Psoas muscle (tissue), 7 donors: ENCODE measurements at regions not wholly inside any gene's neighbourhood (a gene's known extent, or its start where the extent isn't known, plus 50 kb on each side); places are given as distances from the start of the nearest gene placed in this dataset.

Source experiments
- ATAC-seq, 4 donors: fragments of 200-7000 bp; cut with Tn5 transposase; one replicate each; pipeline ENCODE4 v1.9.1; 2020; ENCODE audit warnings: moderate library complexity in 3 of 4, mild to moderate bottlenecking in 2 of 4
- DNase-seq, 2 donors: peaks; one replicate each; pipeline ENCODE4 v3.0.0-alpha.2; 2020
- H3K27ac ChIP-seq: fragments of 200-600 bp; one replicate; pipeline ENCODE4 v1.8.0; 2022
- H3K27me3 ChIP-seq, 3 donors: fragments of 200-600 bp in 1 of 3; one replicate each; pipeline versions ENCODE4 v1.6.1 to v1.8.0; 2013 to 2022; ENCODE audit warnings: low read length in 2 of 3, mild to moderate bottlenecking in 2 of 3, moderate library complexity in 1 of 3; ENCODE audit not compliant: insufficient read depth in 3 of 3
- H3K36me3 ChIP-seq, 2 donors: fragments of 200-600 bp in 1 of 2; one replicate each; pipeline versions ENCODE4 v1.6.1 to v1.8.0; 2013 to 2022; ENCODE audit warnings: low read depth in 1 of 2, mild to moderate bottlenecking in 1 of 2, moderate library complexity in 1 of 2; ENCODE audit not compliant: insufficient read depth in 1 of 2
- H3K4me1 ChIP-seq: fragments of 200-600 bp; one replicate; pipeline ENCODE4 v1.8.0; 2022
- H3K4me3 ChIP-seq: fragments of 200-600 bp; one replicate; pipeline ENCODE4 v1.8.0; 2022; ENCODE audit warnings: mild to moderate bottlenecking
- H3K9me3 ChIP-seq: fragments of 200-600 bp; one replicate; pipeline ENCODE4 v1.8.0; 2022
- WGBS, 3 donors: extraction: QIAGEN DNeasy Blood & Tissue Kit; methylation state at CpG; one replicate each; pipeline versions ENCODE4 v1.1.6 to v1.1.7; 2013; 5-methylcytosine and 5-hydroxymethylcytosine counted together
- intact Hi-C, 2 donors: fragments of 100-400 bp; cut with DNase I; formaldehyde crosslinking; loops; one replicate each; pipeline versions ENCODE4 v1.11.0 to v1.14.2; 2022
- TF ChIP-seq, protein P1 (sequence below): fragments of 200-600 bp; IDR thresholded peaks from one replicate; pipeline ENCODE4 v1.8.0; 2022; ENCODE audit warnings: antibody characterized with exemption
- donor health status: healthy with polysubstance abuse.
- donor health status: DM: no; HTN: no; CAD: no; lungs with moderate emphysema.
- donor health status: Bipolar disorder and iron deficiency.
- donor health status: healthy.
- donor health status: DM: yes; HTN: yes; CAD: no.
- donor health status: DM: no; HTN: no; CAD: no.
- donor health status: DM: yes; HTN: yes; CAD: no.

DNA sequence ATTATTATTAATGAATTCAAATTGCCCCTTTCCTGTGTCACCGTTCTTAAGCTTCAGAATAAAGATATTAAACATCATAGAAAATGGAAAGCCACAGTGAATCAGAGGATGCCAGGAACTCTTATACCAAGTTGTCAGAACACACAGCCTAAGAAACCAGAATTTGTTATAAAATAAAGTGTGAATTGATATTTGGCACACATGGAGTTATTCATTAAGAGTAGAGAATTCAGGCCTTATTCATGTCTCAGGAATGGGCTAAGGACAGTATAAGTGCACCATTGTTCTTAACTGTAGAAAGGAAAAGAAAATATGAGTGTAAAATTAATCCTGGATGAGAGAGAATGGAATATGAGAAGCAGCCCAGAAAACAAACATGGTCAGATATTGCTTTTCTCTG lies 86.7 kb upstream of the ATP8B1 start:
- intact Hi-C loops, result loop anchor here in 1 of 2 donors (10.0 kb wide), 1 partner anchor 235 kb away; no protein-coding TSS in a partner anchor
- no peak overlapping the region for H3K27ac ChIP-seq
- H3K27me3 ChIP-seq, result peaks cover 0 to 2% (median 0%) of the 10 kb centered on the region in 3 donors
- TF ChIP-seq, protein P1, sequence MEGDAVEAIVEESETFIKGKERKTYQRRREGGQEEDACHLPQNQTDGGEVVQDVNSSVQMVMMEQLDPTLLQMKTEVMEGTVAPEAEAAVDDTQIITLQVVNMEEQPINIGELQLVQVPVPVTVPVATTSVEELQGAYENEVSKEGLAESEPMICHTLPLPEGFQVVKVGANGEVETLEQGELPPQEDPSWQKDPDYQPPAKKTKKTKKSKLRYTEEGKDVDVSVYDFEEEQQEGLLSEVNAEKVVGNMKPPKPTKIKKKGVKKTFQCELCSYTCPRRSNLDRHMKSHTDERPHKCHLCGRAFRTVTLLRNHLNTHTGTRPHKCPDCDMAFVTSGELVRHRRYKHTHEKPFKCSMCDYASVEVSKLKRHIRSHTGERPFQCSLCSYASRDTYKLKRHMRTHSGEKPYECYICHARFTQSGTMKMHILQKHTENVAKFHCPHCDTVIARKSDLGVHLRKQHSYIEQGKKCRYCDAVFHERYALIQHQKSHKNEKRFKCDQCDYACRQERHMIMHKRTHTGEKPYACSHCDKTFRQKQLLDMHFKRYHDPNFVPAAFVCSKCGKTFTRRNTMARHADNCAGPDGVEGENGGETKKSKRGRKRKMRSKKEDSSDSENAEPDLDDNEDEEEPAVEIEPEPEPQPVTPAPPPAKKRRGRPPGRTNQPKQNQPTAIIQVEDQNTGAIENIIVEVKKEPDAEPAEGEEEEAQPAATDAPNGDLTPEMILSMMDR, result no peak
- ATAC-seq (no peak), DNase-seq (no peak)
- peaks cover 14% of the 10 kb centered on the region for H3K9me3 ChIP-seq
- no peaks in the 10 kb centered on the region for H3K4me1 ChIP-seq
- H3K36me3 ChIP-seq, result no peaks in the 10 kb centered on the region
- WGBS, 3 donors, result 74 to 92% (median 76%) methylated on average over 1 of the region's 1 CpG
- H3K4me3 ChIP-seq, result no peak overlapping the region

- Histone ChIP-seq H3K9me3 (peaks cover 14% of the 10 kb centered on the region), H3K4me1 (no peaks in the 10 kb centered on the region), H3K4me3 (no peak overlapping the region), H3K27ac (no peak overlapping the region), H3K36me3 (no peaks in the 10 kb centered on the region), H3K27me3 (peaks cover 0 to 2% (median 0%) of the 10 kb centered on the region in 3 donors)
- DNase-seq (no peak), ATAC-seq (no peak)
- TF ChIP-seq, protein P1, result no peak
- intact Hi-C loops, result loop anchor here in 1 of 2 donors (10.0 kb wide), 1 partner anchor 237 kb away; no protein-coding TSS in a partner anchor
- 50 to 66% (median 54%) methylated on average over 9 of the region's 9 CpGs for WGBS, 3 donors
Measured at GRCh38 chr18:57887543-57888383, 84.6 kb upstream of the ATP8B1 start.

- Histone ChIP-seq H3K4me3 (no peak overlapping the region), H3K4me1 (no peaks in the 10 kb centered on the region), H3K36me3 (no peaks in the 10 kb centered on the region), H3K27me3 (peaks cover 0 to 2% (median 0%) of the 10 kb centered on the region in 3 donors), H3K27ac (no peak overlapping the region), H3K9me3 (peaks cover 14% of the 10 kb centered on the region)
- intact Hi-C loops, result loop anchor here in 1 of 2 donors (10.0 kb wide), 1 partner anchor 239 kb away; no protein-coding TSS in a partner anchor
- WGBS, 3 donors, result 41 to 49% (median 42%) methylated on average over 1 of the region's 1 CpG
- ATAC-seq (no peak), DNase-seq (no peak)
- TF ChIP-seq, protein P1, result no peak
Measured at GRCh38 chr18:57885931-57886330, 82.8 kb upstream of the ATP8B1 start.

GRCh38 chr18:57882465-57882864 lies 79.3 kb upstream of the ATP8B1 start:
- Histone ChIP-seq H3K36me3 (no peaks in the 10 kb centered on the region), H3K4me1 (no peaks in the 10 kb centered on the region), H3K27ac (no peak overlapping the region), H3K4me3 (no peak overlapping the region), H3K27me3 (no peaks in the 10 kb centered on the region), H3K9me3 (no peaks in the 10 kb centered on the region)
- 73 to 83% (median 76%) methylated on average over 3 of the region's 3 CpGs for WGBS, 3 donors
- DNase-seq, result no peak
- ATAC-seq, result no peak
- TF ChIP-seq, protein P1, result no peak
- intact Hi-C loops, result loop anchor here (5.0 to 10.0 kb wide), 3 partner anchors 160 to 242 kb away; partner anchors contain the start of gene NEDD4L (in 1 of the 2)
